IMR-90 (cell line): ENCODE measurements at regions not wholly inside any gene's neighbourhood (a gene's known extent, or its start where the extent isn't known, plus 50 kb on each side); places are given as distances from the start of the nearest gene placed in this dataset.

ENCODE experiments used
- ATAC-seq: fragments of 200-7000 bp; cut with Tn5 transposase; 2 replicates; pipeline ENCODE4 v1.9.1; 2020; ENCODE audit warnings: low read depth, mild to moderate bottlenecking, moderate library complexity
- BruUV-seq: library from RNA; stranded (reverse); fragments of 400-500 nt; replicated peaks from 2 replicates; lab custom pipeline; 2021; lab: Mats Ljungman, UMichigan
- CTCF ChIA-PET: fragments of 300-600 bp; formaldehyde crosslinking; extraction: SDS; loops from one replicate; lab custom pipeline; 2021; ENCODE audit warnings: antibody characterized with exemption; lab: Yijun Ruan, JAX
- POLR2A ChIA-PET: fragments of 300-600 bp; sonication (Branson Sonifier 250); formaldehyde crosslinking; loops from one replicate; lab custom pipeline; 2022; ENCODE audit warnings: antibody characterized with exemption; ENCODE audit not compliant: unreplicated experiment; lab: Charles Lee
- DNase-seq: peaks from one replicate; pipeline ENCODE4 v3.0.0; 2013
- H2AFZ ChIP-seq: replicated peaks from 2 replicates; pipeline ENCODE3; 2013; ENCODE audit warnings: low read length, mild to moderate bottlenecking; ENCODE audit not compliant: poor library complexity
- H2AK5ac ChIP-seq: 2 replicates; pipeline ENCODE4 v1.6.1; 2013; ENCODE audit warnings: low read depth, low read length, inconsistent platforms
- H2AK9ac ChIP-seq: replicated peaks from 2 replicates; pipeline ENCODE3; 2013; ENCODE audit warnings: mild to moderate bottlenecking, low read depth, low read length, moderate library complexity; ENCODE audit not compliant: poor library complexity
- H2BK120ac ChIP-seq: 2 replicates; pipeline ENCODE4 v1.6.1; 2013; ENCODE audit warnings: low read depth, low read length, inconsistent platforms
- H2BK15ac ChIP-seq: 3 replicates; pipeline ENCODE4 v1.6.1; 2013; ENCODE audit warnings: low read depth, low read length, inconsistent platforms
- H2BK20ac ChIP-seq: 2 replicates; pipeline ENCODE4 v1.6.1; 2013; ENCODE audit warnings: low read depth, mild to moderate bottlenecking, inconsistent platforms, low read length, moderate library complexity
- H2BK5ac ChIP-seq: 2 replicates; pipeline ENCODE4 v1.6.1; 2013; ENCODE audit warnings: mild to moderate bottlenecking, low read depth, low read length, inconsistent platforms; ENCODE audit not compliant: poor library complexity, severe bottlenecking
- H3K14ac ChIP-seq: replicated peaks from 2 replicates; pipeline ENCODE4 v1.6.1; 2013; ENCODE audit warnings: low read depth, low read length, inconsistent platforms
- H3K18ac ChIP-seq: 2 replicates; pipeline ENCODE4 v1.6.1; 2013; ENCODE audit warnings: low read depth, low read length, control low read depth
- H3K23ac ChIP-seq: 2 replicates; pipeline ENCODE4 v1.6.1; 2013; ENCODE audit warnings: low read depth, low read length, inconsistent platforms
- H3K27ac ChIP-seq: 2 replicates; pipeline ENCODE4 v1.5.1; 2013; ENCODE audit warnings: mild to moderate bottlenecking, control low read depth, low read length; ENCODE audit not compliant: insufficient read depth
- H3K27me3 ChIP-seq: 2 replicates; pipeline ENCODE4 v1.6.1; 2013; ENCODE audit warnings: low read length; ENCODE audit not compliant: control insufficient read depth, insufficient read depth
- H3K36me3 ChIP-seq: 2 replicates; pipeline ENCODE4 v1.6.1; 2013; ENCODE audit warnings: low read length, mixed read lengths; ENCODE audit not compliant: control insufficient read depth, insufficient read depth
- H3K4ac ChIP-seq: 2 replicates; pipeline ENCODE4 v1.6.1; 2013; ENCODE audit warnings: low read depth, low read length, inconsistent platforms
- H3K4me1 ChIP-seq: 2 replicates; pipeline ENCODE4 v1.6.1; 2013; ENCODE audit warnings: low read length, mixed read lengths; ENCODE audit not compliant: control insufficient read depth, insufficient read depth
- H3K4me2 ChIP-seq: 2 replicates; pipeline ENCODE4 v1.6.1; 2013; ENCODE audit warnings: low read depth, mild to moderate bottlenecking, control low read depth, low read length, moderate library complexity
- H3K4me3 ChIP-seq: 2 replicates; pipeline ENCODE4 v1.5.1; 2013; ENCODE audit warnings: low read depth, mild to moderate bottlenecking, control low read depth, low read length, moderate library complexity; ENCODE audit not compliant: insufficient read depth
- H3K56ac ChIP-seq: 2 replicates; pipeline ENCODE4 v1.6.1; 2013; ENCODE audit warnings: low read length, inconsistent platforms; ENCODE audit not compliant: insufficient read depth; ENCODE audit errors: extremely low read depth
- H3K79me1 ChIP-seq, 2 experiments: 2 replicates each; pipeline ENCODE4 v1.6.1; 2013; ENCODE audit warnings: low read length in 2 of 2, inconsistent platforms in 1 of 2, low read depth in 1 of 2
- H3K9ac ChIP-seq: 2 replicates; pipeline ENCODE4 v1.6.1; 2013; ENCODE audit warnings: low read depth, low read length, control low read depth
- H3K9me1 ChIP-seq: 2 replicates; pipeline ENCODE4 v1.6.1; 2013; ENCODE audit warnings: low read length, inconsistent platforms; ENCODE audit not compliant: insufficient read depth
- H3K9me3 ChIP-seq: 2 replicates; pipeline ENCODE4 v1.6.1; 2013; ENCODE audit warnings: low read length; ENCODE audit not compliant: control insufficient read depth, insufficient read depth
- H4K20me1 ChIP-seq: 2 replicates; pipeline ENCODE4 v1.6.1; 2013; ENCODE audit warnings: low read length, inconsistent platforms; ENCODE audit not compliant: insufficient read depth
- H4K5ac ChIP-seq: 2 replicates; pipeline ENCODE4 v1.6.1; 2013; ENCODE audit warnings: mild to moderate bottlenecking, low read depth, low read length, control low read depth
- H4K8ac ChIP-seq, 2 experiments: 2 replicates each; pipeline ENCODE4 v1.6.1; 2013; ENCODE audit warnings: low read depth in 2 of 2, low read length in 2 of 2, control low read depth in 1 of 2, inconsistent platforms in 1 of 2
- H4K91ac ChIP-seq: 2 replicates; pipeline ENCODE4 v1.6.1; 2013; ENCODE audit warnings: low read depth, low read length, inconsistent platforms; ENCODE audit not compliant: insufficient read depth
- BHLHE40 ChIP-seq: fragments of 150-350 bp; IDR thresholded peaks from 2 replicates; pipeline ENCODE4 v1.6.1; 2016; ENCODE audit warnings: mild to moderate bottlenecking, low read depth, low read length
- FOS ChIP-seq: fragments of 150-350 bp; IDR thresholded peaks from 2 replicates; pipeline ENCODE4 v1.6.1; 2016; ENCODE audit warnings: low read depth, low read length
- MAFK ChIP-seq: IDR thresholded peaks from 2 replicates; pipeline ENCODE4 v1.6.1; 2012; ENCODE audit warnings: low read depth, low read length, improper control_type of control experiment
- MAZ ChIP-seq: IDR thresholded peaks from 2 replicates; pipeline ENCODE4 v1.6.1; 2012; ENCODE audit warnings: low read depth, mild to moderate bottlenecking, low read length, improper control_type of control experiment, moderate library complexity, borderline replicate concordance
- NFE2L2 ChIP-seq: fragments of 150-350 bp; IDR thresholded peaks from 2 replicates; pipeline ENCODE4 v1.6.1; 2016; ENCODE audit warnings: low read depth, mild to moderate bottlenecking, low read length
- WGBS, 2 experiments: methylation state at CpG; one replicate each; pipeline versions ENCODE4 v1.1.5 to v1.1.7; 2013; ENCODE audit warnings: missing lambda C conversion rate in 2 of 2; ENCODE audit not compliant: insufficient read length in 1 of 2; ENCODE audit errors: extremely low coverage in 2 of 2; 5-methylcytosine and 5-hydroxymethylcytosine counted together
- dilution Hi-C: fragments of 300-500 bp; cut with HindIII; formaldehyde crosslinking; loops from one replicate; pipeline ENCODE4 v1.14.3; 2018; ENCODE audit warnings: low sequenced_read_pairs; ENCODE audit not compliant: unreplicated experiment
- in situ Hi-C: fragments of 300-500 bp; cut with MboI; formaldehyde crosslinking; loops from 3 replicates; pipeline ENCODE4 v1.14.3; 2019; ENCODE audit warnings: low sequenced_read_pairs, inconsistent platforms, mixed read lengths
- intact Hi-C: fragments of 100-400 bp; cut with micrococcal nuclease; formaldehyde crosslinking; loops from 2 replicates; pipeline ENCODE4 v1.10.0; 2022

GRCh38 chr3:130841357-130841756, 52.5 kb upstream of the ATP2C1 start:
- Histone ChIP-seq H2AK5ac (no peak overlapping the region), H4K20me1 (no peaks in the 10 kb centered on the region), H3K4me2 (no peak overlapping the region), H3K56ac (no peak overlapping the region), H2BK120ac (no peak overlapping the region), H4K91ac (no peak overlapping the region), H3K4me3 (no peak overlapping the region), H3K9me1 (no peaks in the 10 kb centered on the region), H2AK9ac (no peak overlapping the region), H3K36me3 (no peaks in the 10 kb centered on the region), H3K27ac (no peak overlapping the region), H3K4ac (no peak overlapping the region), H3K9me3 (no peaks in the 10 kb centered on the region), H2BK5ac (no peak overlapping the region), H3K79me1 (no peaks in the 10 kb centered on the region), H3K27me3 (no peaks in the 10 kb centered on the region), H3K18ac (no peak overlapping the region), H2BK20ac (no peak overlapping the region), H3K4me1 (no peaks in the 10 kb centered on the region), H3K14ac (no peak overlapping the region), H2AFZ (no peak overlapping the region), H4K5ac (no peak overlapping the region), H3K23ac (no peak overlapping the region), H2BK15ac (no peak overlapping the region), H4K8ac (no peak overlapping the region), H3K9ac (no peak overlapping the region)
- CTCF ChIA-PET = interaction anchor here (0.6 to 1.5 kb wide), 2 partner anchors 40 to 53 kb away, joined by 3 to 5 read pairs; partner anchors contain the start of gene ATP2C1
- WGBS, 2 experiments = no CpG with 5 or more reads among the region's 2 CpGs
- no TSS peak for BruUV-seq
- POLR2A ChIA-PET = no interaction called here
- in situ Hi-C loops (no loop called here), dilution Hi-C loops (no loop called here), intact Hi-C loops (no loop called here)
- no peak for ATAC-seq
- no peak for DNase-seq
- TF ChIP-seq NFE2L2 = no peak
- no peak for TF ChIP-seq FOS
- TF ChIP-seq MAZ = no peak
- no peak for TF ChIP-seq MAFK
- no peak for TF ChIP-seq BHLHE40
